GM23338 (cell line): ENCODE measurements at regions not wholly inside any gene's neighbourhood (a gene's known extent, or its start where the extent isn't known, plus 50 kb on each side); places are given as distances from the start of the nearest gene placed in this dataset.

Experiments used
- ATAC-seq: fragments of 200-7000 bp; cut with Tn5 transposase; 3 replicates; pipeline ENCODE4 v1.9.1; 2020
- DNase-seq: peaks from one replicate; pipeline ENCODE4 v3.0.0-alpha.2; 2015; ENCODE audit warnings: low spot score
- H2AFZ ChIP-seq: fragments of 200-600 bp; sonication (generic); 2 replicates; pipeline ENCODE4 v1.8.0; 2016; ENCODE audit warnings: antibody characterized with exemption, mild to moderate bottlenecking, moderate library complexity
- H3F3A ChIP-seq: fragments of 200-600 bp; sonication (generic); replicated peaks from 2 replicates; pipeline ENCODE4 v1.8.0; 2017; ENCODE audit warnings: antibody characterized with exemption, mixed run types, low read depth
- H3K27ac ChIP-seq: fragments of 200-600 bp; sonication (generic); 2 replicates; pipeline ENCODE4 v1.6.1; 2016; ENCODE audit warnings: low read depth
- H3K27me3 ChIP-seq: fragments of 200-600 bp; sonication (generic); 2 replicates; pipeline ENCODE4 v1.8.0; 2016; ENCODE audit warnings: mild to moderate bottlenecking, mixed run types, moderate library complexity; ENCODE audit not compliant: insufficient read depth
- H3K36me3 ChIP-seq: fragments of 200-600 bp; sonication (generic); 2 replicates; pipeline ENCODE4 v1.8.0; 2016; ENCODE audit warnings: mild to moderate bottlenecking; ENCODE audit not compliant: insufficient read depth
- H3K4me1 ChIP-seq: fragments of 200-600 bp; sonication (generic); 2 replicates; pipeline ENCODE4 v1.8.0; 2016; ENCODE audit warnings: mild to moderate bottlenecking, moderate library complexity; ENCODE audit not compliant: insufficient read depth
- H3K4me2 ChIP-seq: fragments of 200-600 bp; sonication (generic); 2 replicates; pipeline ENCODE4 v1.7.1; 2017; ENCODE audit warnings: mixed run types
- H3K4me3 ChIP-seq: fragments of 200-600 bp; sonication (generic); 2 replicates; pipeline ENCODE4 v1.6.1; 2016; ENCODE audit warnings: mixed run types
- H3K79me2 ChIP-seq: fragments of 200-600 bp; sonication (generic); replicated peaks from 2 replicates; pipeline ENCODE4 v1.8.0; 2017; ENCODE audit warnings: mild to moderate bottlenecking; ENCODE audit not compliant: insufficient read depth
- H3K9me2 ChIP-seq: fragments of 200-600 bp; sonication (generic); 2 replicates; pipeline ENCODE4 v1.8.0; 2017; ENCODE audit not compliant: insufficient read depth
- H4K20me1 ChIP-seq: fragments of 200-600 bp; sonication (generic); replicated peaks from 2 replicates; pipeline ENCODE4 v1.8.0; 2017; ENCODE audit warnings: mild to moderate bottlenecking; ENCODE audit not compliant: insufficient read depth
- H3K27ac Mint-ChIP-seq: 2 replicates; pipeline ENCODE4 v1.8.0; 2020; ENCODE audit warnings: inconsistent platforms, mild to moderate bottlenecking, moderate library complexity, mixed read lengths
- H3K27me3 Mint-ChIP-seq: 3 replicates; pipeline ENCODE4 v1.8.0; 2022; ENCODE audit warnings: low read depth, mild to moderate bottlenecking, moderate library complexity, mixed read lengths, inconsistent platforms; ENCODE audit not compliant: insufficient read depth, poor library complexity
- H3K36me3 Mint-ChIP-seq: 3 replicates; pipeline ENCODE4 v1.8.0; 2021; ENCODE audit warnings: low read depth, mild to moderate bottlenecking, inconsistent platforms, moderate library complexity, mixed read lengths
- H3K4me1 Mint-ChIP-seq: 3 replicates; pipeline ENCODE4 v1.8.0; 2020; ENCODE audit warnings: mild to moderate bottlenecking, inconsistent platforms, mixed read lengths
- H3K4me3 Mint-ChIP-seq: 3 replicates; pipeline ENCODE4 v1.8.0; 2021; ENCODE audit warnings: moderate library complexity, mild to moderate bottlenecking, inconsistent platforms, mixed read lengths
- H3K9me3 Mint-ChIP-seq: 3 replicates; pipeline ENCODE4 v1.8.0; 2020; ENCODE audit warnings: moderate library complexity, mild to moderate bottlenecking, inconsistent platforms, mixed read lengths
- CREB1 ChIP-seq: fragments of 250-450 bp; sonication (Bioruptor Pico); IDR thresholded peaks from 2 replicates; pipeline ENCODE4 v1.5.0; 2020; ENCODE audit warnings: low read depth, mild to moderate bottlenecking, moderate library complexity
- CTCF ChIP-seq, 2 experiments: fragments of 200-600 bp in 1 of 2; sonication (generic) in 1 of 2; conservative IDR thresholded peaks; 2 replicates each; pipeline versions ENCODE4 v1.5.1 to v1.6.1; 2016 to 2017; ENCODE audit warnings: antibody characterized with exemption in 2 of 2, low read depth in 2 of 2, mild to moderate bottlenecking in 2 of 2, moderate library complexity in 1 of 2
- ETS1 ChIP-seq: IDR thresholded peaks from 2 replicates; pipeline ENCODE4 v1.6.1; 2016; ENCODE audit warnings: antibody characterized with exemption
- EZH2 ChIP-seq: fragments of 200-600 bp; sonication (generic); IDR thresholded peaks from one replicate; pipeline ENCODE4 v1.8.0; 2017; ENCODE audit warnings: antibody characterized with exemption, mild to moderate bottlenecking, low read depth; ENCODE audit not compliant: unreplicated experiment
- EZH2phosphoT487 ChIP-seq: fragments of 200-600 bp; sonication (generic); IDR thresholded peaks from one replicate; pipeline ENCODE4 v1.8.1; 2018; ENCODE audit warnings: antibody characterized with exemption; ENCODE audit not compliant: unreplicated experiment
- NANOG ChIP-seq: IDR thresholded peaks from 2 replicates; pipeline ENCODE4 v1.6.1; 2016; ENCODE audit warnings: antibody characterized with exemption, borderline replicate concordance
- STAT1 ChIP-seq: IDR thresholded peaks from one replicate; pipeline ENCODE4 v1.6.1; 2016; ENCODE audit warnings: antibody characterized with exemption; ENCODE audit not compliant: unreplicated experiment
- ZNF114 ChIP-seq: fragments of 250-450 bp; sonication (Bioruptor Pico); IDR thresholded peaks from 2 replicates; pipeline ENCODE4 v1.5.0; 2020; ENCODE audit warnings: mild to moderate bottlenecking, moderate library complexity
- ZNF331 ChIP-seq: fragments of 250-450 bp; sonication (Bioruptor Pico); IDR thresholded peaks from 2 replicates; pipeline ENCODE4 v1.5.0; 2020; ENCODE audit warnings: low read depth, mild to moderate bottlenecking, moderate library complexity
- ZNF462 ChIP-seq: fragments of 250-450 bp; sonication (Bioruptor Pico); IDR thresholded peaks from 2 replicates; pipeline ENCODE4 v1.5.0; 2020; ENCODE audit warnings: mild to moderate bottlenecking, moderate library complexity

- H2AFZ ChIP-seq, result no peak overlapping the region
- H3K9me2 ChIP-seq, result no peaks in the 10 kb centered on the region
- H3K4me2 ChIP-seq, result no peak overlapping the region
- H3K27ac ChIP-seq, result no peak overlapping the region
- ATAC-seq (no peak), DNase-seq (no peak)
- no peak overlapping the region for H3K27ac Mint-ChIP-seq
- no peaks in the 10 kb centered on the region for H3K36me3 ChIP-seq
- no peak overlapping the region for H3K4me3 ChIP-seq
- H3K4me1 Mint-ChIP-seq, result peaks cover 8% of the 10 kb centered on the region; the same call in 2 of the 3 replicates
- no peaks in the 10 kb centered on the region for H3F3A ChIP-seq
- no peaks in the 10 kb centered on the region for H3K4me1 ChIP-seq
- H3K36me3 Mint-ChIP-seq, result no peaks in the 10 kb centered on the region
- no peaks in the 10 kb centered on the region for H4K20me1 ChIP-seq
- H3K79me2 ChIP-seq, result no peaks in the 10 kb centered on the region
- no peaks in the 10 kb centered on the region for H3K27me3 Mint-ChIP-seq
- no peak overlapping the region for H3K4me3 Mint-ChIP-seq
- no peak for TF ChIP-seq STAT1
- no peaks in the 10 kb centered on the region for H3K9me3 Mint-ChIP-seq
- H3K27me3 ChIP-seq, result no peaks in the 10 kb centered on the region
Measured at GRCh38 chr4:81663368-81663767, 191.7 kb upstream of the RASGEF1B start.

- no peak for ATAC-seq
- no peaks in the 10 kb centered on the region for H3K36me3 Mint-ChIP-seq
- Histone ChIP-seq H3F3A (no peaks in the 10 kb centered on the region), H3K27me3 (no peaks in the 10 kb centered on the region), H3K79me2 (no peaks in the 10 kb centered on the region), H3K4me3 (no peak overlapping the region), H3K36me3 (no peaks in the 10 kb centered on the region), H3K9me2 (0 out of 2 replicates have a peak, but pooled peaks cover 2% of the 10 kb centered on the region), H4K20me1 (no peaks in the 10 kb centered on the region), H3K27ac (no peak overlapping the region), H3K4me1 (no peaks in the 10 kb centered on the region), H3K4me2 (no peak overlapping the region), H2AFZ (no peak overlapping the region)
- no peak for DNase-seq
- no peak overlapping the region for H3K27ac Mint-ChIP-seq
- H3K27me3 Mint-ChIP-seq, result no peaks in the 10 kb centered on the region
- H3K4me1 Mint-ChIP-seq, result peaks cover 3% of the 10 kb centered on the region; the same call in 2 of the 3 replicates
- H3K4me3 Mint-ChIP-seq, result no peak overlapping the region
- H3K9me3 Mint-ChIP-seq, result no peaks in the 10 kb centered on the region; the same call in 2 of the 3 replicates
- TF ChIP-seq ZNF331 (CRISPR knock-in tag) (no peak), CTCF (conservative IDR thresholded peaks at IDR 0.05; ENCODE audit: low read depth in 2 of 2) (no peak), EZH2 (no peak), CREB1 (CRISPR knock-in tag) (no peak), EZH2phosphoT487 (no peak), STAT1 (no peak), NANOG (no peak), ZNF462 (no peak), ZNF114 (no peak), ETS1 (no peak)
Measured at GRCh38 chr4:81659051-81659450, 187.3 kb upstream of the RASGEF1B start.
